ENCODE measurements at regions not wholly inside any gene's neighbourhood (a gene's known extent, or its start where the extent isn't known, plus 50 kb on each side); places are given as distances from the start of the nearest gene placed in this dataset.
"Not testable (repeated sequence)": the region's sequence is repeated elsewhere in the genome, so short reads cannot be mapped to it uniquely, and the experiment has no call there.

- no peaks in the 10 kb centered on the region for H3K9me1 ChIP-seq (ENCODE audit: control insufficient read depth, extremely low read depth, insufficient read depth, low read length)
- dilution Hi-C loops (cut with MboI; ENCODE audit: extremely low pct_ligation_motif_present, low sequenced_read_pairs): no loop called here
Observed at GRCh38 chr1:90864681-90865080, 147.6 kb upstream of the BARHL2 start.

GRCh38 chr1:90862782-90863181, 145.7 kb upstream of the BARHL2 start:
- FAIRE-seq: no peak

More at GRCh38 chr1:90864681-90865080, 147.6 kb upstream of the BARHL2 start:
- no peak overlapping the region for H3K4me2 ChIP-seq (ENCODE audit: control insufficient read depth, extremely low read depth, insufficient read depth, low read depth, low read length)
- H3K27ac ChIP-seq (ENCODE audit: control insufficient read depth, insufficient read depth, low read length): no peak overlapping the region
- no peak for FAIRE-seq
- H3K9ac ChIP-seq (ENCODE audit: control insufficient read depth, extremely low read depth, insufficient read depth, low read length): no peak overlapping the region
- H3K4me1 ChIP-seq (ENCODE audit: control insufficient read depth, extremely low read depth, insufficient read depth, low read length): no peaks in the 10 kb centered on the region
- H3K9me3 ChIP-seq (ENCODE audit: control insufficient read depth, low read depth, low read length): no peaks in the 10 kb centered on the region
- no peak overlapping the region for H2AFZ ChIP-seq (ENCODE audit: control insufficient read depth, low read length)
- no peak overlapping the region for H3K4me3 ChIP-seq (ENCODE audit: control insufficient read depth in 2 of 3, extremely low read depth in 1 of 3, insufficient read depth in 2 of 3, low read depth in 1 of 3, low read length in 3 of 3)
- H4K20me1 ChIP-seq (ENCODE audit: control insufficient read depth, extremely low read depth, insufficient read depth, low read length): no peaks in the 10 kb centered on the region
- TF ChIP-seq EZH2 (IDR thresholded peaks at IDR 0.05; ENCODE audit: low read length): no peak
- no peak for TF ChIP-seq CTCF (optimal IDR thresholded peaks at IDR 0.05 in 1 of 3, IDR thresholded peaks at IDR 0.05 in 1 of 3, conservative IDR thresholded peaks at IDR 0.05 in 1 of 3; ENCODE audit: extremely low read depth in 1 of 3, insufficient read depth in 2 of 3, low read length in 3 of 3)
- no peaks in the 10 kb centered on the region for H3K79me2 ChIP-seq (ENCODE audit: control insufficient read depth, insufficient read depth, low read length)
- no peaks in the 10 kb centered on the region for H3K36me3 ChIP-seq (ENCODE audit: control insufficient read depth in 2 of 2, extremely low read depth in 1 of 2, insufficient read depth in 2 of 2, low read length in 2 of 2)
- no peaks in the 10 kb centered on the region for H3K27me3 ChIP-seq (ENCODE audit: control insufficient read depth, extremely low read depth, insufficient read depth, low read length)
- DNase-seq (ENCODE audit: low read depth, low spot score): no peak

GRCh38 chr1:90861421-90861820, 144.3 kb upstream of the BARHL2 start:
- H3K4me3 ChIP-seq (ENCODE audit: control insufficient read depth in 2 of 3, extremely low read depth in 1 of 3, insufficient read depth in 2 of 3, low read depth in 1 of 3, low read length in 3 of 3); FAIRE-seq; H2AFZ ChIP-seq (ENCODE audit: control insufficient read depth, low read length); H3K27ac ChIP-seq (ENCODE audit: control insufficient read depth, insufficient read depth, low read length); H3K27me3 ChIP-seq (ENCODE audit: control insufficient read depth, extremely low read depth, insufficient read depth, low read length); H3K4me2 ChIP-seq (ENCODE audit: control insufficient read depth, extremely low read depth, insufficient read depth, low read depth, low read length); DNase-seq (ENCODE audit: low read depth, low spot score); H3K9me3 ChIP-seq (ENCODE audit: control insufficient read depth, low read depth, low read length); H3K79me2 ChIP-seq (ENCODE audit: control insufficient read depth, insufficient read depth, low read length); H4K20me1 ChIP-seq (ENCODE audit: control insufficient read depth, extremely low read depth, insufficient read depth, low read length); H3K36me3 ChIP-seq (ENCODE audit: control insufficient read depth in 2 of 2, extremely low read depth in 1 of 2, insufficient read depth in 2 of 2, low read length in 2 of 2); H3K9me1 ChIP-seq (ENCODE audit: control insufficient read depth, extremely low read depth, insufficient read depth, low read length); dilution Hi-C loops (cut with MboI; ENCODE audit: extremely low pct_ligation_motif_present, low sequenced_read_pairs); H3K4me1 ChIP-seq (ENCODE audit: control insufficient read depth, extremely low read depth, insufficient read depth, low read length); H3K9ac ChIP-seq (ENCODE audit: control insufficient read depth, extremely low read depth, insufficient read depth, low read length): not testable (repeated sequence)

More at GRCh38 chr1:90862782-90863181, 145.7 kb upstream of the BARHL2 start:
- Histone ChIP-seq H4K20me1 (ENCODE audit: control insufficient read depth, extremely low read depth, insufficient read depth, low read length) (no peaks in the 10 kb centered on the region), H3K4me1 (ENCODE audit: control insufficient read depth, extremely low read depth, insufficient read depth, low read length) (no peaks in the 10 kb centered on the region), H2AFZ (ENCODE audit: control insufficient read depth, low read length) (no peak overlapping the region), H3K79me2 (ENCODE audit: control insufficient read depth, insufficient read depth, low read length) (no peaks in the 10 kb centered on the region), H3K9me1 (ENCODE audit: control insufficient read depth, extremely low read depth, insufficient read depth, low read length) (no peaks in the 10 kb centered on the region), H3K27ac (ENCODE audit: control insufficient read depth, insufficient read depth, low read length) (no peak overlapping the region), H3K9ac (ENCODE audit: control insufficient read depth, extremely low read depth, insufficient read depth, low read length) (no peak overlapping the region), H3K9me3 (ENCODE audit: control insufficient read depth, low read depth, low read length) (no peaks in the 10 kb centered on the region), H3K4me3 (ENCODE audit: control insufficient read depth in 2 of 3, extremely low read depth in 1 of 3, insufficient read depth in 2 of 3, low read depth in 1 of 3, low read length in 3 of 3) (no peak overlapping the region), H3K36me3 (ENCODE audit: control insufficient read depth in 2 of 2, extremely low read depth in 1 of 2, insufficient read depth in 2 of 2, low read length in 2 of 2) (no peaks in the 10 kb centered on the region), H3K4me2 (ENCODE audit: control insufficient read depth, extremely low read depth, insufficient read depth, low read depth, low read length) (no peak overlapping the region), H3K27me3 (ENCODE audit: control insufficient read depth, extremely low read depth, insufficient read depth, low read length) (no peaks in the 10 kb centered on the region)
- DNase-seq (ENCODE audit: low read depth, low spot score): no peak
- dilution Hi-C loops (cut with MboI; ENCODE audit: extremely low pct_ligation_motif_present, low sequenced_read_pairs): no loop called here
- no peak for TF ChIP-seq CTCF (optimal IDR thresholded peaks at IDR 0.05 in 1 of 3, IDR thresholded peaks at IDR 0.05 in 1 of 3, conservative IDR thresholded peaks at IDR 0.05 in 1 of 3; ENCODE audit: extremely low read depth in 1 of 3, insufficient read depth in 2 of 3, low read length in 3 of 3)
- no peak for TF ChIP-seq EZH2 (IDR thresholded peaks at IDR 0.05; ENCODE audit: low read length)

Measured in keratinocyte (primary cell).